HL-60 (cell line): ENCODE measurements at regions not wholly inside any gene's neighbourhood (a gene's known extent, or its start where the extent isn't known, plus 50 kb on each side); places are given as distances from the start of the nearest gene placed in this dataset.

Source experiments
- GABPA ChIP-seq: IDR thresholded peaks from 2 replicates; pipeline ENCODE4 v1.6.1; 2012; ENCODE audit warnings: low read depth
- POLR2AphosphoS5 ChIP-seq: IDR thresholded peaks from 2 replicates; pipeline ENCODE4 v1.6.1; 2012; ENCODE audit warnings: low read depth
- TF ChIP-seq, protein P1 (sequence below): IDR thresholded peaks from one replicate; pipeline ENCODE4 v1.5.1; 2011; ENCODE audit warnings: low read length, control low read depth, inconsistent platforms; ENCODE audit not compliant: insufficient read depth

DNA sequence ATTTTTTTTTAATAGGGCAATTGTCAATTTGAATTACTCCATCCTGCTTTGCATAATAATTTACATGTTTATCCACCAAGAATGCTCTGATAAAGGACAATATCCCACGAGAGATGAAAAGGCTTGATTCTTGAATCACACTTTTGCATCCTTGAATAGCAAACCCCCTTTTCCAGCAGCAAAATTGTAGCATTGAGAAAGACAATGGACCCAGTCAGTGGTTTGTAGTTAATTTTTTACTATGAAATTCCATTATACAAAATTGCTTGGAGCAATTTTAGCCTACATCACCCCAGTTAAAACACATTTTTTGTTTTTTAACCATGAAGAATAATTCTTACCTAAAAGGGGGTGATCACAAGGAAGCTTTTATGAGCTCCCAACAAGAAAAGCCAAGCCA, 255.1 kb downstream of the RND3 start:
- TF ChIP-seq, protein P1, sequence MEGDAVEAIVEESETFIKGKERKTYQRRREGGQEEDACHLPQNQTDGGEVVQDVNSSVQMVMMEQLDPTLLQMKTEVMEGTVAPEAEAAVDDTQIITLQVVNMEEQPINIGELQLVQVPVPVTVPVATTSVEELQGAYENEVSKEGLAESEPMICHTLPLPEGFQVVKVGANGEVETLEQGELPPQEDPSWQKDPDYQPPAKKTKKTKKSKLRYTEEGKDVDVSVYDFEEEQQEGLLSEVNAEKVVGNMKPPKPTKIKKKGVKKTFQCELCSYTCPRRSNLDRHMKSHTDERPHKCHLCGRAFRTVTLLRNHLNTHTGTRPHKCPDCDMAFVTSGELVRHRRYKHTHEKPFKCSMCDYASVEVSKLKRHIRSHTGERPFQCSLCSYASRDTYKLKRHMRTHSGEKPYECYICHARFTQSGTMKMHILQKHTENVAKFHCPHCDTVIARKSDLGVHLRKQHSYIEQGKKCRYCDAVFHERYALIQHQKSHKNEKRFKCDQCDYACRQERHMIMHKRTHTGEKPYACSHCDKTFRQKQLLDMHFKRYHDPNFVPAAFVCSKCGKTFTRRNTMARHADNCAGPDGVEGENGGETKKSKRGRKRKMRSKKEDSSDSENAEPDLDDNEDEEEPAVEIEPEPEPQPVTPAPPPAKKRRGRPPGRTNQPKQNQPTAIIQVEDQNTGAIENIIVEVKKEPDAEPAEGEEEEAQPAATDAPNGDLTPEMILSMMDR: no peak
- TF ChIP-seq GABPA (no peak), POLR2AphosphoS5 (no peak)
